ENCODE measurements at regions not wholly inside any gene's neighbourhood (a gene's known extent, or its start where the extent isn't known, plus 50 kb on each side); places are given as distances from the start of the nearest gene placed in this dataset.

DNA sequence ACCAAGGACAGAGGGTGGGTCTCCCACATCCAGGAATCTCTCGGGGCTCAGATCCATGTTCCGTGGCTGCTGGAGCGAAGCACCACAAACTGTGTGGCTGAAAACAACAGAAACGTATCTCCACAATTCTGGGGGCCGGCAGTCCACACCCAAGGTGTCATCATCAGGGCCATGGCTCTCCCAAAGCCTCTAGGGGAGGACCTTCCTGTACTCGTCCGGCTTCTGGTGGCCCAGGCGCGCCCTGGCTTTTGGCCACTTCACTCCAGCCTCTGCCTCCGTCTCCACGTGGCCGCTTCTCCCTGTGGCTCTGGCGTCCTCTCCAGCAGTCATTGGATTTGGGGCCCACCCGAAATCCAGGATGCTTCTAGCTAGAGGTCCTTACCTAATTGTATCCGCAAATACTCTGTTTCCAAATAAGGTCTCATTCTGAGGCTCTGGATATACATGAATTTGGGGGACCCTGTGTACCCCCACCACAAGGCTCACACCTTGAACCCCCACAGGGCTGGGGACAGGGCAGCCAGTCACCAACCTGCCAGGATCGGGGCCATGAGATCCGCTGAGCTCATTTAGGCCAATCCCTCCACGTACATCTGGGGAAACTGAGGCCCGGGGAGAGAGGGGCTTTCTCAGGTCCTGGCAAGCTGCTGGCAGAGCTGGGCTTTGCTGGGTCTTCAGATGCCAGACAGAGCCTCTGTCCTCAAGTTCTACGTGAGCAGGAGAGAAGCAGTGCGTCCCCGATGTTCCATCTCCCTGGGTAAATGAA, 158.2 kb downstream of the OLFM1 start:
- Histone ChIP-seq H3K27me3 (ENCODE audit: control insufficient read depth, insufficient read depth, low read length) (peaks cover 6% of the 10 kb centered on the region), H3K27ac (ENCODE audit: low read length) (no peak overlapping the region), H3K4me1 (ENCODE audit: control insufficient read depth, insufficient read depth, low read length) (peaks cover 7% of the 10 kb centered on the region), H3K4me3 (ENCODE audit: low read length) (no peak overlapping the region), H3K9me3 (ENCODE audit: control insufficient read depth, low read depth, low read length) (peaks cover 6% of the 10 kb centered on the region), H3K36me3 (ENCODE audit: control insufficient read depth, insufficient read depth, low read length) (no peaks in the 10 kb centered on the region)
- no peak for DNase-seq
- WGBS (ENCODE audit: insufficient coverage, low lambda C conversion rate): no CpG with 5 or more reads among the region's 22 CpGs

DNA sequence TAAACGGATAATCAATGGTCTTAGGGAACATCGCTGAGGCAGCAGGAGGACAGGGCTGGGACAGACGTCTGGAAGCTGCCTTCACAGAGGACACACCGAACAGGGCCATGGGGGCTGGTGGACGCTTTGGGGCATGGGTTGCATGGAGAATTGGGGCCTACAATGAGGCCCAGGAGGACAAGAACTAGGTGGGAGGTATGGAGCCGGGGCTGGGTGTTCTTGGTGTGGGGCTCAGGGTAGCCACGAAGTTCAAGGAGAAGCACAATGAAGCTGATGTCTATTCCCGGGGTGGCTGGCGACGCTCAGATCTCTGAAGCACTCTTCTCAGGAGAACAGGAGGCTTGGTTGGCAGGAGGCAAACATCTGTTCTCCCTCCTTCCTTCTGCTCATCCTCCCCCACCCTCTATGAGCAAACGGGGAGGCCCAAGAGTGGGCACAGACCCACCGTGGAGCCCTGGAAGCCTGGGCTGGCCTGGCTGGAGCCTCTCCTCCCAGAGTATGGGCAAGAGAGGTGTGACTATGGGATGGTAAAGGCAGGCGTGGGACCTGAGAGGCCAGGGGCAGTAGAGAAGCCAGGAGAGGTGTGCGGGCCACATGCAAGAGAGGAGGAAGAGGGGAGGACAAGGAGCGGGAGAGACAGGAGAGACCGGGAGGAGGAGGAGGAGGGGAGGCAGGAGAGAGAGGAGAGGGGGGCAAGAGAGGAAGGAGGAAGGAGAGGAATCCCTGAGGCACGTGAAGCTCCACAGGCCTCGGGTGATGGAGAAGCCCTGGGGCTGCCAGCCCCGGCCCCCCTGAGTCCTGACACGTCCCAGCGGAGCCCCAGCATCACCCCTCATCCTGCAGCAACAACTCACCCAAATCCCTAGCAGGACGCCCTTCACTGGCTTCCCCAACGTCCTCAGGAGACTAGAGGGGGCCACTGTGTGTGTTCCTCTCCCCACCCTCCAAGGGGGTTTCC, 159.1 kb downstream of the OLFM1 start:
- Histone ChIP-seq H3K4me1 (ENCODE audit: control insufficient read depth, insufficient read depth, low read length) (peaks cover 7% of the 10 kb centered on the region), H3K9me3 (ENCODE audit: control insufficient read depth, low read depth, low read length) (peaks cover 6% of the 10 kb centered on the region), H3K4me3 (ENCODE audit: low read length) (no peak overlapping the region), H3K27ac (ENCODE audit: low read length) (no peak overlapping the region), H3K36me3 (ENCODE audit: control insufficient read depth, insufficient read depth, low read length) (no peaks in the 10 kb centered on the region), H3K27me3 (ENCODE audit: control insufficient read depth, insufficient read depth, low read length) (peaks cover 6% of the 10 kb centered on the region)
- 75% methylated on average over 3 of the region's 23 CpGs for WGBS (ENCODE audit: insufficient coverage, low lambda C conversion rate)
- no peak for DNase-seq

DNA sequence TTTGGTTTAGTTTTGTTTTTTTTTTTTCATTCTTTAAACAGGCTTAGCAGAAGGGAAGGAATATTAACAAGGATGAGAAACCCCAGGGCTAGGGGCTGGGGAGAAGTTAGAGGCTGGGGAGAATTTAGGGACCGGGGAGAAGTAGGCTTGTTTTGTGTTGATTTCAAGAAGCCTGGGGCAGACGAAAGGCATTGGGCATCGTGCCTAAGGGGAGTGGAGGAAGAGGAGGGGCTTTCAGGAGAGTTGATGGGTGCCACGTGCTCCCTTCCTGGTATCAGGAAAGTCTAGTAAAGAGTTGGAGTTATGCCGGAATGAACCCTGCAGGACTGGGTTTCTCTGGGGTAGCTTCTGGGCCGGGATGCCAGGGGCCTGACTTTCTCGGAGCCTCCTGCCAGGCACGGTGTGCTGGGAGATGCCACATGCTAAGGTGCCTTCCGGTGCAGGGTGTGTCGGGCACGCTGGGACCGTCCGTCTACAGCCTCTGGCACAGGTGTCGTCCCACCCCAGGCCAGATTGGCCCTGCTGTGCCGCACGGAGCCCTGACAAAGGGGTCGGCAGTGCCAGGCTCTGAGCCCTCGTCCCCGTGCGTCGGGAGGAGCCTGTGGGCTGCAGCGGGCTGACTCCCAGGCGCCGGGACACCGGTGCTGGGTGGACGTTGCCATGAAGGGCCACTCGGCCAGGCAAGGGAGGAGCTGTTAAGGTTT, 159.9 kb downstream of the OLFM1 start:
- no peak for DNase-seq
- peaks cover 7% of the 10 kb centered on the region for H3K4me1 ChIP-seq (ENCODE audit: control insufficient read depth, insufficient read depth, low read length)
- H3K9me3 ChIP-seq (ENCODE audit: control insufficient read depth, low read depth, low read length): peaks cover 6% of the 10 kb centered on the region
- no CpG with 5 or more reads among the region's 27 CpGs for WGBS (ENCODE audit: insufficient coverage, low lambda C conversion rate)
- no peak overlapping the region for H3K4me3 ChIP-seq (ENCODE audit: low read length)
- H3K27ac ChIP-seq (ENCODE audit: low read length): no peak overlapping the region
- H3K36me3 ChIP-seq (ENCODE audit: control insufficient read depth, insufficient read depth, low read length): no peaks in the 10 kb centered on the region
- peaks cover 6% of the 10 kb centered on the region for H3K27me3 ChIP-seq (ENCODE audit: control insufficient read depth, insufficient read depth, low read length)

DNA sequence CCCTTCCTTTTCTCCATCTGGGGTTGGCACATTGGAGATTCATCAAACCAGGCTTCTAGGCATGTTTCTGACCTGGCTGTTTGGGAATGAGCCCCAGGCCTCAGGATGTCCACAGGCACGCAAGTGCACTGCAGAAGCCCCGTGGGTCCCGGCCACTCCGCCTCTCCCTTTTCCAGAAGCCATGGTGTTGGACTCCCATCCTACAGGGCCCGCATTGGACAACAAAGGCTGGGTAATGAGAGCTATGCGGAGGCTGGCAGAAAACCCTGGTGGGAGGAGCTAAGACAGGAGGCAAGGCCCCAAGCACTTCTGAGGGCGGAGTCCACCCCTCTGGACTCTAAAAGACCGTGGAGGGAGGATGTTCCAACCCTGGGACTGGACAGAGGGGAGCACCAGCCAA, 160.6 kb downstream of the OLFM1 start:
- H3K27me3 ChIP-seq (ENCODE audit: control insufficient read depth, insufficient read depth, low read length): peaks cover 6% of the 10 kb centered on the region
- peaks cover 6% of the 10 kb centered on the region for H3K9me3 ChIP-seq (ENCODE audit: control insufficient read depth, low read depth, low read length)
- no peaks in the 10 kb centered on the region for H3K36me3 ChIP-seq (ENCODE audit: control insufficient read depth, insufficient read depth, low read length)
- no peak overlapping the region for H3K4me3 ChIP-seq (ENCODE audit: low read length)
- no peak overlapping the region for H3K27ac ChIP-seq (ENCODE audit: low read length)
- WGBS (ENCODE audit: insufficient coverage, low lambda C conversion rate): no CpG with 5 or more reads among the region's 8 CpGs
- peak in 1 of 2 donors; percentile 59 for DNase-seq
- peaks cover 9% of the 10 kb centered on the region for H3K4me1 ChIP-seq (ENCODE audit: control insufficient read depth, insufficient read depth, low read length)

DNA sequence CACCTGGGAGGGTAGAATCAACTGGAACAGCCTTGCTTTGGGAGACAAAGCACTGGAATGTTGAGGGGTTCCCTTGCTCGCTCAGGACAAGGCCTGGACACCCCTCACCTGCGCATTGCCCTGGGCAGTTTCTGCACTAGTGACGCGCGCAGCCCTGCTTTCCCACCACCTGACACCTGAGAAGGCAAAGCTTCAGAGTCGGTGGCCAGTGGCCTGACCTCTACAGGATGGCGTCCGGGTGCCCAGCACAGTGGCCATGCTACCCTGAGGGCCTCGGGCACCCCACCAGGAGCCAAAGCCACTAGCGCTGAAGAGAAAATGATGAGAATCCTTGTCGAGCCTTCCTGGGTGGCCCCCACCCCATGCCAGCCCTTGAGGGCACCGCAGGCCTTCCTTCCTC, 161.3 kb downstream of the OLFM1 start:
- no CpG with 5 or more reads among the region's 12 CpGs for WGBS (ENCODE audit: insufficient coverage, low lambda C conversion rate)
- Histone ChIP-seq H3K4me3 (ENCODE audit: low read length) (no peak overlapping the region), H3K27ac (ENCODE audit: low read length) (no peak overlapping the region), H3K4me1 (ENCODE audit: control insufficient read depth, insufficient read depth, low read length) (peaks cover 14% of the 10 kb centered on the region), H3K27me3 (ENCODE audit: control insufficient read depth, insufficient read depth, low read length) (peaks cover 6% of the 10 kb centered on the region), H3K9me3 (ENCODE audit: control insufficient read depth, low read depth, low read length) (peaks cover 4% of the 10 kb centered on the region), H3K36me3 (ENCODE audit: control insufficient read depth, insufficient read depth, low read length) (no peaks in the 10 kb centered on the region)
- no peak for DNase-seq

DNA sequence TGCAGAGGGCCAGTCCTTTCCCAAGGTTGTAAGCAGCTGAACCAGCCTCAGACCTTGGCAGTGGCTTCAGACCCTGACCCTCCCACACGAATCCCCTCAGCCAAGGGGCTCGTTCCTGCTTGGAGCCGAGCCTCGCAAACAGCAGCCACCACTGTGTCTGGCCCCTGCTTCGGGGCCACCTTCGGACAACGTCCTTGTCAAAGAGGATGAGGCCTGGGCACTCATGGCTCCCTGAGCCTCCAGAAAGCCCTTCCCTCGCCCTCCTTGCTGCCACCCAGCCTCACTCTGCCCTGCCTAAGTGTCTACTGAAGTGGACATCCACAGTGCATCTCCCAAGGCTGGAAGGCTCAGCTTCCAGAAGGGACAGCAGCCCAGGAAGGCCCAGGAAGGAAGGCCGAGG, 161.7 kb downstream of the OLFM1 start:
- no CpG with 5 or more reads among the region's 9 CpGs for WGBS (ENCODE audit: insufficient coverage, low lambda C conversion rate)
- H3K4me1 ChIP-seq (ENCODE audit: control insufficient read depth, insufficient read depth, low read length): peaks cover 18% of the 10 kb centered on the region
- H3K36me3 ChIP-seq (ENCODE audit: control insufficient read depth, insufficient read depth, low read length): no peaks in the 10 kb centered on the region
- H3K4me3 ChIP-seq (ENCODE audit: low read length): no peak overlapping the region
- H3K27ac ChIP-seq (ENCODE audit: low read length): no peak overlapping the region
- H3K9me3 ChIP-seq (ENCODE audit: control insufficient read depth, low read depth, low read length): peaks cover 4% of the 10 kb centered on the region
- H3K27me3 ChIP-seq (ENCODE audit: control insufficient read depth, insufficient read depth, low read length): peaks cover 6% of the 10 kb centered on the region
- no peak for DNase-seq

DNA sequence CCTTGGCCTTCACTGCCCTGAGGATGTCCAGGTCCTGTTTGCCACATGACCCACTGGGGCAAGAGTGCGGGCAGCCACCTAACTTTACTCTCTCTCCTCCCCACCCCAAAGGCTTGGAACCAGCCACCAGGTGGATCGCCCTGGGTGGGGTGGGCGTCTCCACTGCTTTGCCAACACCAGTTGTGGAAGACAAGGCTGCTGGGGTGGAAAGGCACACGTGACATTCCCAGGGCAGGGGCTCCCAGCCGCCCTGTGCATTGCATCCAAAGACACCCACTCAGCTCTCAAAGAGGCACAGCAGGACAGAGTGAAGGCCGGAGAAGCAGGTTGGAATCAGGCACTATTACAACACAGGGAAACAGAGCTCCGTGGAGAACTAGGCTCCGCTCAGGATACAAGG, 162.2 kb downstream of the OLFM1 start:
- no peaks in the 10 kb centered on the region for H3K36me3 ChIP-seq (ENCODE audit: control insufficient read depth, insufficient read depth, low read length)
- H3K4me3 ChIP-seq (ENCODE audit: low read length): no peak overlapping the region
- peaks cover 6% of the 10 kb centered on the region for H3K27me3 ChIP-seq (ENCODE audit: control insufficient read depth, insufficient read depth, low read length)
- WGBS (ENCODE audit: insufficient coverage, low lambda C conversion rate): no CpG with 5 or more reads among the region's 8 CpGs
- H3K27ac ChIP-seq (ENCODE audit: low read length): no peak overlapping the region
- peaks cover 17% of the 10 kb centered on the region for H3K4me1 ChIP-seq (ENCODE audit: control insufficient read depth, insufficient read depth, low read length)
- H3K9me3 ChIP-seq (ENCODE audit: control insufficient read depth, low read depth, low read length): peaks cover 4% of the 10 kb centered on the region
- no peak for DNase-seq

DNA sequence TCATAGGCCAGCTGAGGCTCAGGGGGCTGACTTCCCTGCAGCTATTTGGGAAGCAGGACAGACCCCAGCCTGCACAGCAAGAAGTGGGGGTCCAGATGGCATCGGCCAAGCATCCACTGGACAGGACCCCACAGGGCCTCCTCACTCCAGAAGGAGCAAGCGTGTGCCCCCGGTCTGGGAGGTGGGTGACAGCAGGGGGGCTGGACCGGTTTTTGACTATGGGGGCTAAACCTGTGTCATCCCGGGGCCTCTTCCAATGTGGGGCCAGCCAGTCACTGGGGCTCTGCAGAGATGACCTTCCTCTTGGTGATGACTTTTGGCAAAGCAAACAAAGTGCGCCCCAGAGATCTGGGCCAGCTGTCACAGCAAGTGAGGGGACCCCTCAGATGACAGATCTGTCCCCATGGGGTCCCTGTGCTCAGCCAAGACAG, 163.9 kb downstream of the OLFM1 start:
- H3K36me3 ChIP-seq (ENCODE audit: control insufficient read depth, insufficient read depth, low read length): no peaks in the 10 kb centered on the region
- no peak for DNase-seq
- peaks cover 4% of the 10 kb centered on the region for H3K9me3 ChIP-seq (ENCODE audit: control insufficient read depth, low read depth, low read length)
- H3K4me3 ChIP-seq (ENCODE audit: low read length): no peak overlapping the region
- peaks cover 28% of the 10 kb centered on the region for H3K4me1 ChIP-seq (ENCODE audit: control insufficient read depth, insufficient read depth, low read length)
- peaks cover 6% of the 10 kb centered on the region for H3K27me3 ChIP-seq (ENCODE audit: control insufficient read depth, insufficient read depth, low read length)
- no CpG with 5 or more reads among the region's 6 CpGs for WGBS (ENCODE audit: insufficient coverage, low lambda C conversion rate)
- H3K27ac ChIP-seq (ENCODE audit: low read length): no peak overlapping the region

DNA sequence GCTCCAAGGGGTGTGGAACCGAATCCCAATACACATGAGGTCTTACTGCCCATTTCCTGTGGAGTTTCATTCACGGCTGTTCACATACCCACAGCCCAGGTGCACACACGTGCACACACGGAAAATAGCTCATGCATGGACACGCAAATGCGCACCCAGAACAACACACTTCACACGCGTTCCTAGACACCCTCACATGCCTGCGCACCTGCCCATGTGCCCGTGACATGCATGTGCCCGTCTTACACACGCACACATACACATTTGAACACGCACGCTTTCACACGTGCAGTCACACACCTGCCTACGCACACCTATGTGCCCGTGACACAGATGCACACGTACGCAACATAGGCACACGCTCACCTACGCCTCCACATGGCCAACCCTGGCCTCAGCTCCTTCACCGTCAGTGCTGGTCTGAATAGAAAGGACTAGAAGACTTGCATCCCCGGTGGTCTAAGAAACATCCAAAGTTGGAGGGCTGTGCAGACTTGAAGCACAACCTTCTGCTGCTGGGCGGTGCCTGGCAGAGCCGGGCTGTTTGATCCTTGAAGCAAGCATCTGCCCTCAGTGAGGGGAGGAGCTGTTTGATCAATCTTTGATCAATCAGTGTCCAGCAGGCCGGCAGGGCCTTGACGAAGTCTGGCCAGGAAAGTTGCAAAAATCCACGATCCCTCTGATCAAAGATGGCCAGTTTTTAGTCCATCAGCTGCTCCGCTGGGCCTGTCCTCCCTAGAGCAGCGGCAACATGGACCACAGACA, 164.7 kb downstream of the OLFM1 start:
- no peaks in the 10 kb centered on the region for H3K36me3 ChIP-seq (ENCODE audit: control insufficient read depth, insufficient read depth, low read length)
- no peak for DNase-seq
- no peak overlapping the region for H3K27ac ChIP-seq (ENCODE audit: low read length)
- no peak overlapping the region for H3K4me3 ChIP-seq (ENCODE audit: low read length)
- peaks cover 36% of the 10 kb centered on the region for H3K4me1 ChIP-seq (ENCODE audit: control insufficient read depth, insufficient read depth, low read length)
- H3K27me3 ChIP-seq (ENCODE audit: control insufficient read depth, insufficient read depth, low read length): no peaks in the 10 kb centered on the region
- H3K9me3 ChIP-seq (ENCODE audit: control insufficient read depth, low read depth, low read length): peaks cover 4% of the 10 kb centered on the region
- no CpG with 5 or more reads among the region's 30 CpGs for whole genome bisulfite sequencing (ENCODE audit: insufficient coverage, low lambda C conversion rate)

DNA sequence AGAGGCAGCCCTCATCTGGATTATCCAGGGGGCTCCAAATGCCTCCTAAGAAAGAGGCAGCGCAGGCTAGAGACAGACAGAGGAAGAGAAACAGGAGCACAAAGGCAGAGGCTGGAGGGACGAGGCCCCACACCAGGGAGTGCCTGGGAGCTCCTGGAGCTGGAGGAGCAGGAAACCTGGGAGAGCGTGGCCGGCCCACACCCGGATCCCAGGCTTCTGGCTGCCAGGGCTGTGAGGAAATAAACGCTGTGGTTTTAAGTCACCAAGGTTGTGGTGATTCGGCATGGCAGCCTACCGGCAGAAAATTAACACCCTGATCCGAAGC, 165.5 kb downstream of the OLFM1 start:
- Histone ChIP-seq H3K4me1 (ENCODE audit: control insufficient read depth, insufficient read depth, low read length) (peaks cover 44% of the 10 kb centered on the region), H3K9me3 (ENCODE audit: control insufficient read depth, low read depth, low read length) (no peaks in the 10 kb centered on the region), H3K27ac (ENCODE audit: low read length) (no peak overlapping the region), H3K27me3 (ENCODE audit: control insufficient read depth, insufficient read depth, low read length) (no peaks in the 10 kb centered on the region), H3K4me3 (ENCODE audit: low read length) (no peak overlapping the region), H3K36me3 (ENCODE audit: control insufficient read depth, insufficient read depth, low read length) (no peaks in the 10 kb centered on the region)
- peak in 1 of 2 donors; percentile 27 for DNase-seq
- no CpG with 5 or more reads among the region's 9 CpGs for WGBS (ENCODE audit: insufficient coverage, low lambda C conversion rate)

Measured in large intestine (tissue), 3 donors.